ENCODE measurements at regions not wholly inside any gene's neighbourhood (a gene's known extent, or its start where the extent isn't known, plus 50 kb on each side); places are given as distances from the start of the nearest gene placed in this dataset.

- no peak overlapping the region for H2BK15ac ChIP-seq (ENCODE audit: low read length)
- no peak overlapping the region for H2BK120ac ChIP-seq (replicated peaks; ENCODE audit: low read depth, low read length)
- H2BK5ac ChIP-seq (ENCODE audit: low read depth, low read length) = no peak overlapping the region
- H3K4me3 ChIP-seq (ENCODE audit: extremely low read depth in 1 of 4, insufficient read depth in 2 of 4, low read depth in 3 of 4, low read length in 4 of 4) = no peak overlapping the region
- H2AFZ ChIP-seq (ENCODE audit: low read length) = no peak overlapping the region
- H3K27me3 ChIP-seq (replicated peaks in 1 of 4; ENCODE audit: control insufficient read depth in 3 of 4, extremely low read depth in 1 of 4, insufficient read depth in 3 of 4, low read length in 3 of 4) = no peaks in the 10 kb centered on the region
- H3K27ac ChIP-seq (ENCODE audit: low read depth, low read length) = no peak overlapping the region
- no peak overlapping the region for H3K4ac ChIP-seq (replicated peaks; ENCODE audit: insufficient read length, low read depth, low read length)
- no peaks in the 10 kb centered on the region for H3K9me3 ChIP-seq (ENCODE audit: insufficient read depth in 2 of 2, low read depth in 1 of 2, low read length in 1 of 2)
- H3K4me1 ChIP-seq (replicated peaks in 1 of 4; ENCODE audit: control insufficient read depth in 3 of 4, insufficient read depth in 4 of 4, low read length in 3 of 4) = peaks cover 0 to 7% (median 1%) of the 10 kb centered on the region in 4 experiments; a peak in 2 of 7 replicates
- no peak overlapping the region for H3K56ac ChIP-seq (replicated peaks; ENCODE audit: insufficient read length, low read depth, low read length)
- H2BK20ac ChIP-seq (ENCODE audit: low read length) = no peak overlapping the region
- H4K20me1 ChIP-seq (replicated peaks in 1 of 2; ENCODE audit: control insufficient read depth in 1 of 2, insufficient read depth in 2 of 2, low read length in 2 of 2) = no peaks in the 10 kb centered on the region
- FAIRE-seq (no peak), DNase-seq (ENCODE audit: low read depth in 1 of 2, low spot score in 2 of 2) (no peak)
- no peak overlapping the region for H4K5ac ChIP-seq (ENCODE audit: insufficient read length, low read depth, low read length)
- no peak overlapping the region for H2AK5ac ChIP-seq (ENCODE audit: low read depth, low read length)
- no peak overlapping the region for H2BK12ac ChIP-seq (ENCODE audit: low read depth, low read length)
- H3K79me2 ChIP-seq (ENCODE audit: control insufficient read depth in 1 of 2, insufficient read depth in 2 of 2, low read length in 2 of 2) = no peaks in the 10 kb centered on the region
- no peak overlapping the region for H3K4me2 ChIP-seq (ENCODE audit: insufficient read depth in 1 of 2, low read depth in 2 of 2, low read length in 2 of 2)
- H3K36me3 ChIP-seq (ENCODE audit: control insufficient read depth in 2 of 4, insufficient read depth in 4 of 4, low read length in 3 of 4) = no peaks in the 10 kb centered on the region
- TF ChIP-seq HDAC6 (IDR thresholded peaks at IDR 0.05; ENCODE audit: low read depth, low read length) (no peak), GTF2F1 (IDR thresholded peaks at IDR 0.05; ENCODE audit: borderline replicate concordance, low read depth, low read length) (no peak), ATF3 (IDR thresholded peaks at IDR 0.05; ENCODE audit: insufficient read depth, low read depth, low read length) (no peak), RAD21 (IDR thresholded peaks at IDR 0.05 in 1 of 2, conservative IDR thresholded peaks at IDR 0.05 in 1 of 2; ENCODE audit: low read depth in 2 of 2, low read length in 2 of 2) (no peak), PHF8 (conservative IDR thresholded peaks at IDR 0.05; ENCODE audit: low read depth, low read length) (no peak), ASH2L (IDR thresholded peaks at IDR 0.05; ENCODE audit: low read length) (no peak), BRCA1 (IDR thresholded peaks at IDR 0.05; ENCODE audit: low read depth, low read length) (no peak), CBX8 (IDR thresholded peaks at IDR 0.05; ENCODE audit: borderline replicate concordance, low read depth, low read length) (no peak), JUND (IDR thresholded peaks at IDR 0.05; ENCODE audit: low read length) (no peak), SP4 (IDR thresholded peaks at IDR 0.05; ENCODE audit: low read length) (no peak), CTBP2 (IDR thresholded peaks at IDR 0.05; ENCODE audit: borderline replicate concordance, insufficient read depth, insufficient read length, low read length) (no peak)
- H3K14ac ChIP-seq (ENCODE audit: insufficient read length) = no peak overlapping the region
- no peak overlapping the region for H3K9ac ChIP-seq (replicated peaks in 1 of 4; ENCODE audit: extremely low read depth in 1 of 4, low read depth in 3 of 4, low read length in 3 of 4)
- no peaks in the 10 kb centered on the region; the same call in 1 of the 2 replicates for H3K23me2 ChIP-seq (ENCODE audit: low read depth, low read length)
- no peaks in the 10 kb centered on the region for H3K79me1 ChIP-seq (ENCODE audit: low read depth, low read length)
- no peak overlapping the region for H4K8ac ChIP-seq (ENCODE audit: extremely low read depth, insufficient read depth, low read length)
- no peak overlapping the region for H3K23ac ChIP-seq (ENCODE audit: insufficient read length)
- ChIA-PET CTCF (ENCODE audit: partially characterized antibody) (no interaction called here), POLR2A (ENCODE audit: partially characterized antibody) (no interaction called here)
- no peak overlapping the region for H3K18ac ChIP-seq (ENCODE audit: extremely low read depth, low read length)
- H4K91ac ChIP-seq (replicated peaks; ENCODE audit: insufficient read length, low read length) = no peak overlapping the region
Observed at GRCh38 chr5:17917465-17917864, 283.2 kb downstream of the TAF11L14 start.

Measured in H1 (cell line).